HG02798 (cell line): ENCODE measurements at regions not wholly inside any gene's neighbourhood (a gene's known extent, or its start where the extent isn't known, plus 50 kb on each side); places are given as distances from the start of the nearest gene placed in this dataset.
"Not testable (repeated sequence)": the region's sequence is repeated elsewhere in the genome, so short reads cannot be mapped to it uniquely, and the experiment has no call there.

Experiments used
- ATAC-seq: cut with Tn5 transposase; IDR thresholded peaks from one replicate; pipeline ENCODE4 v1.9.1; 2021; ENCODE audit warnings: mild to moderate bottlenecking; ENCODE audit not compliant: unreplicated experiment, poor library complexity

GRCh38 chr2:116754381-116755101 lies 1060.0 kb upstream of the DDX18 start:
- no peak for ATAC-seq

GRCh38 chr2:116761864-116762263 lies 1052.6 kb upstream of the DDX18 start:
- ATAC-seq = no peak

GRCh38 chr2:116769514-116769913 lies 1045.0 kb upstream of the DDX18 start:
- no peak for ATAC-seq

GRCh38 chr2:116776556-116776955 lies 1037.9 kb upstream of the DDX18 start:
- ATAC-seq = no peak

GRCh38 chr2:116787848-116788247 lies 1026.6 kb upstream of the DDX18 start:
- no peak for ATAC-seq

DNA sequence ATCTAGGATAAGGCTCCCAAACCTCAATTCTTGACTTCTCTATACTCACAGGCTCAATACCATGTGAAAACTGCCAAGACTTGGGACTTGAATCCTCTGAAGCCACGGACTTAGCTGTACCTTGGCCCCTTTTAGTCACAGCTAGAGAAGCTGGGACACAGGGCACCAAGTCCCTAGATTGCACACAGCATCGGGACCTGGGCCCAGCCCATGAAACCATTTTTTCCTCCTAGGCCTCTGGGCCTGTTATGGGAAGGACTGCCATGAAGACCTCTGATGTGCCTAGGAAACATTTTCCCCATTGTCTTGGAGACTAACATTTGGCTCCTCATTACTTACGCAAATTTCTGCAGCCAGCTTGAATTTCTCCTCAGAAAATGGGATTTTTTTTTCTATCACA lies 1011.8 kb upstream of the DDX18 start:
- no peak for ATAC-seq

GRCh38 chr2:116804901-116805300 lies 1009.6 kb upstream of the DDX18 start:
- no peak for ATAC-seq

- not testable (repeated sequence) for ATAC-seq
These were observed 1008.0 kb upstream of the DDX18 start for GRCh38 chr2:116806505-116806904.

DNA sequence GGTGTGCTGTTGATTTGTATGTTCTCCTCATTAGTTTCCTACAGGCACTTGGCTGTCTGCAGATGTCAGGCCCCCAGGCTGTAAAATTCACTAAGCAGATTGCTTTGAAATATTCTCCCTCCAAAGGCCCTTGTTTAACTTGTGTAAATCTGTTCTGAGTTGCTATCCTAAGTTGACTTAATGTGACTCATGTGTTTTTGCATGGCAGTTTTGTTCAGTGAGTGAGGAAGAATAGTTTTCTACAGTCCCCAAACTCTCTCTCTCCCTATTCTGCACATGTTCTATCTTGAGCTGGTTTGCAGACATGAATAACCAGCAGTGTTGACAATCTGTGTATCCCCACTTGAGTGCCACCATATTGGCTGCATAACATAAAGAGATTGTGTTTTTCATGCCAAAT lies 1005.4 kb upstream of the DDX18 start:
- ATAC-seq = no peak

- no peak for ATAC-seq
These were observed 1004.4 kb upstream of the DDX18 start for GRCh38 chr2:116810071-116810470.

- ATAC-seq = no peak
These were observed 1003.8 kb upstream of the DDX18 start for GRCh38 chr2:116810645-116811044.

DNA sequence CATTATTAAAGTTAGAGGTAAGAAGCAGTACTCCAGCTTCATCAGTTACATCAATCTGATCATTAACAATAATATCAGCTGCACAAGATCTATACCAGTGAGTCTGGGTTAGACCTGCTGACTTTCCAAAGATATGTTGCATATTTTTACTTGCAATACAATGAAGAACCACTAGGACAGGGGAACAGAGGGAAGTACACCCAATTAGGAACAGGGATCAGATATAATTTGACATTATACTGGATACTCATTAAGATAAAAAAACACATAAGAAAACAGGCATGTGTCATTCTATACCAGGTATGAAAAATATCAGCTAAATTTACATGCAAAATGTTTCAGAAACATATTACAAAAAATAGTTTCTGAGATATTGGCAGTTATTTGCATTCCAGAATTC lies 995.1 kb upstream of the DDX18 start:
- ATAC-seq = no peak

- no peak for ATAC-seq
These were observed 993.5 kb upstream of the DDX18 start for GRCh38 chr2:116820986-116821385.

DNA sequence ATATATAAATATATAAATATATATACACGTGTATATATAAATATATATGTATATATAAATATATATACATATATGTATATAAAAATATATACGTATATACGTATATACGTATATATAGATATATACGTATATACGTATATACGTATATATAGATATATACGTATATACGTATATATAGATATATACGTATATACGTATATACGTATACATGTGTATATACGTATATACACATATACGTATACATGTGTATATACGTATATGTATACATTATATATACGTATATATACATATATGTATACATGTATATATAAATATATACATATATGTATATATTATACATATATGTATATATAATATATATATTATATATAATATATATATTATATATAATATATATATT lies 984.9 kb upstream of the DDX18 start:
- not testable (repeated sequence) for ATAC-seq

DNA sequence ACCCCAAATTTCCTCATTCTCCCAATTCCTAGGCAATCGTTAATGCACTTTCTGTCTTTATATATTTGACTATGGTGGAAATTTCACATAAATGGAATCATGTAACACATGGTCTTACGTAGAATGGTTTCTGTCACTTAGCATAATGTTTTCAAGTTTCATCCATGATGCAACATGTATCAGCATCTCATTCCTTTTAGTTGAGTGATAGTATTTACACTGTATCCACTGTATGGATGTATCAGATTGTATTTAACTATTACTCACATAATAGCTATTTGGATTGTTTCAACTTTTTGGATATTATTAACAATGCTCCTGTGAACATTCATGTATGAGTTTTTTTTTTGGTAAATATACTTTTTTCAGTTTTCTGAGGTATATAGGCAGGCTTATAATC lies 982.3 kb upstream of the DDX18 start:
- no peak for ATAC-seq

- ATAC-seq = no peak
These were observed 981.4 kb upstream of the DDX18 start for GRCh38 chr2:116833052-116833451.

GRCh38 chr2:116842164-116842563 lies 972.3 kb upstream of the DDX18 start:
- no peak for ATAC-seq

GRCh38 chr2:116859708-116860107 lies 954.8 kb upstream of the DDX18 start:
- ATAC-seq = no peak

DNA sequence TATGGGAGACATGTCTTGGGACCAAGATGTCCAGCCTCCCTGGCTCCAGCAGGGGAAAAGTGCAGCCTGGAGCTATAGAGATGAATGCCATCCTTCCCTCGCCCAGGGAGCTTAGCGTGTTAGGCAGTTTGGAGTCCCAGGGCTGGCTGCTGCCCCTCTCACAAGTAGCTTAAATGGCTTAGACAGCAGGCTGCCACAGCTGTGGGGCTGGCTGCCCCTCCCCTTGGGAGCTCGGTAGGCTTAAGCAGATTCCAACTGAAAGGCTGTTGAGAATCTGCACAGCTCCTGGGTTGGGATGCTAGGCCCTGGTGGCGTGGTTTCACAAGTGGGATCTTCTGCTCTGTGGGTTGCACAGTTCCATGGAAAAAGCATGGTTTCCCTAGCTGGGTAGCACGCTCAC lies 940.5 kb upstream of the DDX18 start:
- no peak for ATAC-seq

DNA sequence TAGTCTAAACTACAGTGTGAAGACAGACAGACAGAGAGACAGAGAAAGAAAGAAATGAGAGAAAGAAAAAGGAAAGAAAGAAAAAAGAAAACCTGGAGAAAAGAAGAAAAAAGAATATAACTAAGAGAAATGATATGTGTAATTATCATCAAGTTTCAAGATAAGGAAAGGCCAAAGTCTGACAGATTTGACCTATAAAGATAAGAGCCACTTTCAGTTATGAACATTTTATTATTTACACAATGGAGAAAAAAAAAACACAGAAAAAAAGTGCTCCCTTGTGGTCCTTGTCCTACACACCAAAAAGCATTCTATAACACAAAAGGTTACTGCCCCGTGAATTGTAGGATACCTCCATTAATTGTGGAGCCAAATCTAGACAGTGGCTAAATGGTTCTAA lies 937.2 kb upstream of the DDX18 start:
- ATAC-seq = no peak

DNA sequence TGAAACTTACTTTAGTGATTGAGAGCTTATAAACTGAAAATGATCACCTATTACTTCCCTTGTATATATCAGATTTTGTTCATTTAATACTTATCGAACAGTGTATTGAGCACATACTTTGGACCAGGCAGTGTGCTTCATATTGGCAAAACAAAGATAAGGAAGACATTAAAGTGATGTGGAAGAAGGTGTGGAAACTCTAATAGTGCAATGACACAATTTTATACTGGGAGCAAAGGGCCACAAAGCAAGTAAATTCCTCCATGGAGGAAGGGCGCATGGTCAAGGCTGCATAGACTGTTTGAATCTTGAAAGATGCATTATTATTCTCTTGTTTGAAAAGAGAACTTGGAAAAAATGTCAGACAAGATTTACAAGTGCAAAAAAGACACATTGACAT lies 936.5 kb upstream of the DDX18 start:
- no peak for ATAC-seq

- no peak for ATAC-seq
These were observed 934.8 kb upstream of the DDX18 start for GRCh38 chr2:116879650-116880160.
